Gastrocnemius medialis (tissue), 4 donors: ENCODE measurements at regions not wholly inside any gene's neighbourhood (a gene's known extent, or its start where the extent isn't known, plus 50 kb on each side); places are given as distances from the start of the nearest gene placed in this dataset.

Experiments used
- CTCF ChIP-seq, 5 experiments: fragments of 450-650 bp in 3 of 5; fragments of 200-600 bp in 2 of 5; sonication (generic) in 2 of 5; IDR thresholded peaks in 4 of 5; conservative IDR thresholded peaks in 1 of 5; 1 replicate in 4 of 5; 2 replicates in 1 of 5; pipeline ENCODE4 v1.5.1; 2016 to 2019; ENCODE audit warnings: antibody characterized with exemption in 5 of 5, mild to moderate bottlenecking in 3 of 5, moderate library complexity in 3 of 5
- POLR2A ChIP-seq, 2 donors: fragments of 450-650 bp; IDR thresholded peaks; one replicate each; pipeline ENCODE4 v1.6.1; 2017; ENCODE audit warnings: antibody characterized with exemption in 2 of 2, mild to moderate bottlenecking in 2 of 2, moderate library complexity in 2 of 2

DNA sequence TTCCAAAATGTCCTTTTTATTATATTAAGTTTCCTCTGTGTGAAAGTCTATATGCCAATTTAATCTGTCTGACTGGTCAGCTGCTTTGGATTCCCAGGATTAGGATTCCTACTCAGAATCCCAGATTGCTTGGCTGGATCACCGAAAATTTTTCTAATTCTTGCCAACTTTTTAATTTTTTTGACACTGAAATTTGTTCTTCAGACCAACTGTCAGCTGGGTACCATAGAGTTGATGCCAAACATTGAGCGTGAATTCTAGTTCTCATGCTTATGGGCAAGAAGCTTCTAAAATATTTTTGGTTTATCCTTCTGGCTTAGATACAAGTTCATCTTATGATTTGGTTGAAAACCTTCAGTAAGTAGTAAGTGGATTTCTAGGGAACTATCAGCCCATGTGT is 1611.4 kb upstream of the FLRT2 start:
- TF ChIP-seq CTCF (IDR thresholded peaks at IDR 0.05 in 4 of 5, conservative IDR thresholded peaks at IDR 0.05 in 1 of 5) (no peak), POLR2A (IDR thresholded peaks at IDR 0.05) (no peak)
